OCI-LY7 (cell line): ENCODE measurements at regions not wholly inside any gene's neighbourhood (a gene's known extent, or its start where the extent isn't known, plus 50 kb on each side); places are given as distances from the start of the nearest gene placed in this dataset.

Experiments used
- BruUV-seq: library from RNA; stranded (reverse); fragments of 400-500 nt; replicated peaks from 2 replicates; lab custom pipeline; 2021; lab: Mats Ljungman, UMichigan
- CTCF ChIA-PET: fragments of 300-600 bp; sonication (Branson Sonifier 250); formaldehyde crosslinking; loops from one replicate; lab custom pipeline; 2022; ENCODE audit warnings: antibody characterized with exemption; ENCODE audit not compliant: unreplicated experiment; lab: Charles Lee
- POLR2A ChIA-PET: fragments of 300-600 bp; sonication (Branson Sonifier 250); formaldehyde crosslinking; loops from one replicate; lab custom pipeline; 2022; ENCODE audit warnings: antibody characterized with exemption; lab: Charles Lee
- DNase-seq: peaks from one replicate; pipeline ENCODE4 v3.0.0-alpha.2; 2015; ENCODE audit warnings: low spot score
- H2AFZ ChIP-seq: fragments of 200-600 bp; sonication (generic), shearing (Covaris generic); 2 replicates; pipeline ENCODE4 v1.6.1; 2014; ENCODE audit warnings: mild to moderate bottlenecking, antibody characterized with exemption, low read length, moderate library complexity
- H3K27ac ChIP-seq: fragments of 200-600 bp; sonication (generic); 2 replicates; pipeline ENCODE4 v1.5.1; 2014; ENCODE audit warnings: mixed run types, low read depth, mild to moderate bottlenecking, moderate library complexity, low read length, inconsistent platforms; ENCODE audit not compliant: poor library complexity, severe bottlenecking
- H3K36me3 ChIP-seq: fragments of 200-600 bp; sonication (generic); 2 replicates; pipeline ENCODE4 v1.6.1; 2014; ENCODE audit warnings: mild to moderate bottlenecking, antibody characterized with exemption, low read length, moderate library complexity, mixed read lengths; ENCODE audit not compliant: insufficient read depth
- H3K4me1 ChIP-seq: fragments of 200-600 bp; sonication (generic); 2 replicates; pipeline ENCODE4 v1.5.1; 2014; ENCODE audit warnings: mild to moderate bottlenecking, low read length; ENCODE audit not compliant: insufficient read depth, poor library complexity, severe bottlenecking
- H3K4me2 ChIP-seq: fragments of 200-600 bp; sonication (generic); 2 replicates; pipeline ENCODE4 v1.6.1; 2014; ENCODE audit warnings: mild to moderate bottlenecking, low read length
- H3K4me3 ChIP-seq: fragments of 200-600 bp; sonication (generic); 2 replicates; pipeline ENCODE4 v1.5.1; 2014; ENCODE audit warnings: mild to moderate bottlenecking, low read depth, low read length; ENCODE audit not compliant: poor library complexity, severe bottlenecking
- H3K79me2 ChIP-seq: fragments of 200-600 bp; sonication (generic); 2 replicates; pipeline ENCODE4 v1.6.1; 2016; ENCODE audit warnings: low read depth, mild to moderate bottlenecking, low read length, moderate library complexity, mixed read lengths; ENCODE audit not compliant: insufficient read depth
- H3K9me2 ChIP-seq: fragments of 200-600 bp; sonication (generic); 2 replicates; pipeline ENCODE4 v1.6.1; 2016; ENCODE audit warnings: mild to moderate bottlenecking, low read length, mixed read lengths; ENCODE audit not compliant: insufficient read depth
- H3K9me3 ChIP-seq: fragments of 200-600 bp; sonication (generic); 2 replicates; pipeline ENCODE4 v1.6.1; 2014; ENCODE audit warnings: mild to moderate bottlenecking, mixed run types, low read length, mixed read lengths
- H4K20me1 ChIP-seq: fragments of 200-600 bp; sonication (generic); 2 replicates; pipeline ENCODE4 v1.6.1; 2014; ENCODE audit warnings: mild to moderate bottlenecking, antibody characterized with exemption, low read length, moderate library complexity, mixed read lengths; ENCODE audit not compliant: insufficient read depth
- EZH2phosphoT487 ChIP-seq: fragments of 200-600 bp; sonication (generic); IDR thresholded peaks from 2 replicates; pipeline ENCODE4 v1.6.1; 2018; ENCODE audit warnings: low read depth, borderline replicate concordance, mild to moderate bottlenecking, mixed run types, antibody characterized with exemption, low read length, moderate library complexity, mixed read lengths
- intact Hi-C: fragments of 100-400 bp; cut with micrococcal nuclease; formaldehyde crosslinking; loops from one replicate; pipeline ENCODE4 v1.10.0; 2022; ENCODE audit not compliant: unreplicated experiment
- TF ChIP-seq, protein P1 (sequence below): fragments of 200-600 bp; sonication (generic); conservative IDR thresholded peaks from 2 replicates; pipeline ENCODE4 v1.5.1; 2014; ENCODE audit warnings: mild to moderate bottlenecking, antibody characterized with exemption, low read length, moderate library complexity, mixed read lengths

DNA sequence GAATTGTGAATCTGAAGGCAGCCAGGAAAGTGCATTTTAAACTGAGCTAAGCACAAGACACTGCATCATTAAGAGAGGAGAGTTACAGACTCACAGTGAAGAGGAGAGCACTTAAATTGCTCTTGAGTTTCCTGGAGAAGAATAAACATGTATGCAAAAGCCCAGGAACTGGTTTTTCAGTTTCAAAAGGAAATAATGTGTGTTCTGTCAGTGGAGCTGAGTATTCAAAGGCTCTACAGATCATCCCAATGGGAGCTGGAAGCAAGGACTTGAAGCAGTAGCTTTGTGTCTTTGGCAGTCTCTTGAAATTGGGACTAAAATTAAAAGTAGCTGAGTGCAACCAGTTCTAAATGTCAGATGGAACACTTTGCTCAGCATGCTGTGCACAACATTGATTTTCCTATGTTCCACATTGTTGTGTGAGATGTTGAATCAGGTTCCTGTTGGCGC lies 147.5 kb upstream of the ANK2 start:
- intact Hi-C loops, result no loop called here
- Histone ChIP-seq H3K4me2 (no peak overlapping the region), H3K79me2 (no peaks in the 10 kb centered on the region), H3K9me2 (no peaks in the 10 kb centered on the region), H4K20me1 (no peaks in the 10 kb centered on the region), H2AFZ (no peak overlapping the region), H3K9me3 (no peaks in the 10 kb centered on the region), H3K36me3 (no peaks in the 10 kb centered on the region), H3K4me3 (no peak overlapping the region), H3K27ac (no peak overlapping the region), H3K4me1 (no peaks in the 10 kb centered on the region)
- no peak for DNase-seq
- ChIA-PET CTCF (no interaction called here), POLR2A (interaction anchor here (0.6 to 0.9 kb wide), 2 partner anchors 9 to 29 kb away, joined by 6 to 7 read pairs; no protein-coding TSS in a partner anchor)
- no TSS peak for BruUV-seq
- TF ChIP-seq EZH2phosphoT487, result no peak
- TF ChIP-seq, protein P1, sequence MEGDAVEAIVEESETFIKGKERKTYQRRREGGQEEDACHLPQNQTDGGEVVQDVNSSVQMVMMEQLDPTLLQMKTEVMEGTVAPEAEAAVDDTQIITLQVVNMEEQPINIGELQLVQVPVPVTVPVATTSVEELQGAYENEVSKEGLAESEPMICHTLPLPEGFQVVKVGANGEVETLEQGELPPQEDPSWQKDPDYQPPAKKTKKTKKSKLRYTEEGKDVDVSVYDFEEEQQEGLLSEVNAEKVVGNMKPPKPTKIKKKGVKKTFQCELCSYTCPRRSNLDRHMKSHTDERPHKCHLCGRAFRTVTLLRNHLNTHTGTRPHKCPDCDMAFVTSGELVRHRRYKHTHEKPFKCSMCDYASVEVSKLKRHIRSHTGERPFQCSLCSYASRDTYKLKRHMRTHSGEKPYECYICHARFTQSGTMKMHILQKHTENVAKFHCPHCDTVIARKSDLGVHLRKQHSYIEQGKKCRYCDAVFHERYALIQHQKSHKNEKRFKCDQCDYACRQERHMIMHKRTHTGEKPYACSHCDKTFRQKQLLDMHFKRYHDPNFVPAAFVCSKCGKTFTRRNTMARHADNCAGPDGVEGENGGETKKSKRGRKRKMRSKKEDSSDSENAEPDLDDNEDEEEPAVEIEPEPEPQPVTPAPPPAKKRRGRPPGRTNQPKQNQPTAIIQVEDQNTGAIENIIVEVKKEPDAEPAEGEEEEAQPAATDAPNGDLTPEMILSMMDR, result no peak

DNA sequence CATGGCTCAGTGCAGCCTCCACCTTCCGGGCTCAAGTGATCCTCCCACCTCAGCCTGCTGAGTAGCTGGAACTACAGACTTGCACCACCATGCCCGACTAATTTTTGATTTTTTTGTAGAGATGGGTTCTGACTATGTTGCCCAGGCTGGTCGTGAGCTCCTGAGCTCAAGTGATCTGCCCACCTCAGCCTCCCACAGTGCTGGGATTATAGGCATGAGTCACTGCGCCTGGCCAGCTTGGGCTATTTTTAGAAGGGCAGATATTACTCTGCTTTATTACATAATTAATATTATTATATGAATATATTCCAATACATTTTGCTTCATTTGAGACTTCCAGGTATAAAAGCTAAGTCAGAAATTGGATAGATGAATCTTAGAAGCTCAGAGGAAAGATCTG lies 143.7 kb upstream of the ANK2 start:
- no peak for TF ChIP-seq EZH2phosphoT487
- TF ChIP-seq, protein P1, result no peak
- no peak overlapping the region for H3K27ac ChIP-seq
- H3K79me2 ChIP-seq, result no peaks in the 10 kb centered on the region
- no peak for DNase-seq
- ChIA-PET CTCF (no interaction called here), POLR2A (interaction anchor here (0.6 kb wide), 1 partner anchor 115 kb away, joined by 4 read pairs; no protein-coding TSS in a partner anchor)
- H3K4me3 ChIP-seq, result no peak overlapping the region
- H3K36me3 ChIP-seq, result no peaks in the 10 kb centered on the region
- H3K4me1 ChIP-seq, result no peaks in the 10 kb centered on the region
- no peak overlapping the region for H3K4me2 ChIP-seq
- H2AFZ ChIP-seq, result no peak overlapping the region
- BruUV-seq, result no TSS peak
- no peaks in the 10 kb centered on the region for H4K20me1 ChIP-seq
- H3K9me3 ChIP-seq, result no peaks in the 10 kb centered on the region
- intact Hi-C loops, result no loop called here
- no peaks in the 10 kb centered on the region for H3K9me2 ChIP-seq

DNA sequence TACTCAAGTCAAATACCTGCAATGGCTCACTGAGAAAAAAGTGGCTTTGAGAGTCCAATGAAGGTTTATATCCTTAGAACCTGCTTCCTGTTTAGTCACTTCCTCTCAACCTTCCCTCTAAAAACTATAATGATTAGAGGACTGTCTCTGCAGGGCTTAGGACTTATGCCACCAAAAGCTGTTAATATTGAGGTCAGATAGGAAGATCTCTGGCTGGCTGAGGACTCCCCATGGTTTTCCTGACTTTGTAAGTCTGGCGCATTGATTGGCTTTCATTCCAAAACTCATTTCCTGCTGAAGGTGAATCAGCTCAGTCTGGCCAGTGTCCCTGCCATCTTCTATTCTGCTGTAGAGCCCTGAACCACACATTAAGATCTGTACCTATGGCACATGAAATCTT lies 140.9 kb upstream of the ANK2 start:
- Histone ChIP-seq H3K4me1 (no peaks in the 10 kb centered on the region), H3K4me2 (no peak overlapping the region), H2AFZ (no peak overlapping the region), H3K9me3 (no peaks in the 10 kb centered on the region), H3K36me3 (no peaks in the 10 kb centered on the region), H3K4me3 (no peak overlapping the region), H3K79me2 (no peaks in the 10 kb centered on the region), H3K27ac (no peak overlapping the region), H3K9me2 (no peaks in the 10 kb centered on the region), H4K20me1 (no peaks in the 10 kb centered on the region)
- POLR2A ChIA-PET, result no interaction called here
- no peak for DNase-seq
- no TSS peak for BruUV-seq
- intact Hi-C loops, result no loop called here
- CTCF ChIA-PET, result no interaction called here
- TF ChIP-seq, protein P1, result no peak
- no peak for TF ChIP-seq EZH2phosphoT487
